ENCODE measurements at regions not wholly inside any gene's neighbourhood (a gene's known extent, or its start where the extent isn't known, plus 50 kb on each side); places are given as distances from the start of the nearest gene placed in this dataset.

DNA sequence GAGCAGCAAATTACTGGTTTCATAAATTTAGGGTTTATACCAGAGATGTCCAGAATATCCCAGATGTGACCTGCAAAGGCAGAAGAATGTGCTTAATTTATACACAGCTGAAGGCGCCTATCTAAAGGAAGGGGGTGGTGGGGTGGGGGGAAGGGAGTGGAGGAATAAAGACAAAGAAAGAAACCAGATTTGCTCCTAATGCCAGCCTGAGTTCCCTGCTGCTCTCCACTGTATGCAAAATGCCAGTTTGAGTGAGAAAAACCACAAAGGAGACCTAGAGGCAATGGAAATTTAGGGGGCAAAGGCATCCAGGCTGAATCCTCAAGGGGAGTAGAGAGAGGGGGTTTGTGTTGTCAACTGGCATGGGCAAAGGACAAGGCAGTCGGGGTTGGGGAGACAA, 161.5 kb upstream of the TOX3 start:
- TF ChIP-seq, protein P1, sequence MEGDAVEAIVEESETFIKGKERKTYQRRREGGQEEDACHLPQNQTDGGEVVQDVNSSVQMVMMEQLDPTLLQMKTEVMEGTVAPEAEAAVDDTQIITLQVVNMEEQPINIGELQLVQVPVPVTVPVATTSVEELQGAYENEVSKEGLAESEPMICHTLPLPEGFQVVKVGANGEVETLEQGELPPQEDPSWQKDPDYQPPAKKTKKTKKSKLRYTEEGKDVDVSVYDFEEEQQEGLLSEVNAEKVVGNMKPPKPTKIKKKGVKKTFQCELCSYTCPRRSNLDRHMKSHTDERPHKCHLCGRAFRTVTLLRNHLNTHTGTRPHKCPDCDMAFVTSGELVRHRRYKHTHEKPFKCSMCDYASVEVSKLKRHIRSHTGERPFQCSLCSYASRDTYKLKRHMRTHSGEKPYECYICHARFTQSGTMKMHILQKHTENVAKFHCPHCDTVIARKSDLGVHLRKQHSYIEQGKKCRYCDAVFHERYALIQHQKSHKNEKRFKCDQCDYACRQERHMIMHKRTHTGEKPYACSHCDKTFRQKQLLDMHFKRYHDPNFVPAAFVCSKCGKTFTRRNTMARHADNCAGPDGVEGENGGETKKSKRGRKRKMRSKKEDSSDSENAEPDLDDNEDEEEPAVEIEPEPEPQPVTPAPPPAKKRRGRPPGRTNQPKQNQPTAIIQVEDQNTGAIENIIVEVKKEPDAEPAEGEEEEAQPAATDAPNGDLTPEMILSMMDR (IDR thresholded peaks at IDR 0.05): no peak
- no peak for TF ChIP-seq EZH2phosphoT487 (IDR thresholded peaks at IDR 0.05)

All from neural progenitor cell (in vitro differentiated cells).